CD4-positive, CD25-positive, alpha-beta regulatory T cell (primary cell): ENCODE measurements at regions not wholly inside any gene's neighbourhood (a gene's known extent, or its start where the extent isn't known, plus 50 kb on each side); places are given as distances from the start of the nearest gene placed in this dataset.
"Not testable (repeated sequence)": the region's sequence is repeated elsewhere in the genome, so short reads cannot be mapped to it uniquely, and the experiment has no call there.

ENCODE experiments used
- ATAC-seq, 2 donors: fragments of 150-1000 bp; cut with Tn5 transposase; one replicate each; pipeline ENCODE4 v1.10.0; 2021; ENCODE audit warnings: low read depth in 2 of 2, moderate number of reproducible peaks in 2 of 2, moderate library complexity in 1 of 2
- DNase-seq, 3 donors: peaks; one replicate each; pipeline versions ENCODE4 v3.0.0 to v3.0.0-alpha.2; 2012 to 2022; ENCODE audit warnings: mixed read lengths in 1 of 3
- H3K27ac ChIP-seq: one replicate; pipeline ENCODE4 v1.7.0; 2013; ENCODE audit warnings: mild to moderate bottlenecking, low read length; ENCODE audit not compliant: insufficient read depth, poor library complexity, severe bottlenecking
- H3K27me3 ChIP-seq: one replicate; pipeline ENCODE4 v1.7.0; 2013; ENCODE audit warnings: low read length; ENCODE audit not compliant: control insufficient read depth, insufficient read depth
- H3K36me3 ChIP-seq: one replicate; pipeline ENCODE4 v1.7.0; 2013; ENCODE audit warnings: mild to moderate bottlenecking, low read length, moderate library complexity; ENCODE audit not compliant: control insufficient read depth, insufficient read depth
- H3K4me1 ChIP-seq: 2 replicates; pipeline ENCODE4 v1.7.0; 2013; ENCODE audit warnings: mild to moderate bottlenecking, low read length; ENCODE audit not compliant: insufficient read depth, control insufficient read depth, poor library complexity, severe bottlenecking
- H3K4me3 ChIP-seq: one replicate; pipeline ENCODE4 v1.7.0; 2013; ENCODE audit warnings: low read depth, mild to moderate bottlenecking, low read length, moderate library complexity
- H3K9me3 ChIP-seq, 2 experiments: 1 replicate in 1 of 2; 2 replicates in 1 of 2; pipeline ENCODE4 v1.7.0; 2013; ENCODE audit warnings: low read length in 2 of 2, mild to moderate bottlenecking in 1 of 2, moderate library complexity in 1 of 2; ENCODE audit not compliant: control insufficient read depth in 2 of 2
- H3K27ac Mint-ChIP-seq, 3 donors: one replicate each; pipeline ENCODE4 v1.8.0; 2020 to 2022; ENCODE audit warnings: mild to moderate bottlenecking in 3 of 3, mixed read lengths in 3 of 3, moderate library complexity in 2 of 3
- H3K27me3 Mint-ChIP-seq: one replicate; pipeline ENCODE4 v1.8.0; 2022; ENCODE audit warnings: mild to moderate bottlenecking, mixed read lengths
- H3K36me3 Mint-ChIP-seq: one replicate; pipeline ENCODE4 v1.8.0; 2020; ENCODE audit warnings: mixed read lengths
- H3K4me1 Mint-ChIP-seq, 4 donors: one replicate each; pipeline ENCODE4 v1.8.0; 2020 to 2022; ENCODE audit warnings: mixed read lengths in 4 of 4, mild to moderate bottlenecking in 1 of 4
- H3K4me3 Mint-ChIP-seq, 4 donors: one replicate each; pipeline ENCODE4 v1.8.0; 2020 to 2022; ENCODE audit warnings: mild to moderate bottlenecking in 4 of 4, mixed read lengths in 4 of 4, moderate library complexity in 3 of 4
- H3K9me3 Mint-ChIP-seq, 7 donors: one replicate each; pipeline ENCODE4 v1.8.0; 2020 to 2022; ENCODE audit warnings: mixed read lengths in 7 of 7, mild to moderate bottlenecking in 3 of 7, moderate library complexity in 2 of 7

- DNase-seq (no peak), ATAC-seq (no peak)
- Histone ChIP-seq H3K4me1 (no peaks in the 10 kb centered on the region), H3K9me3 (no peaks in the 10 kb centered on the region), H3K36me3 (no peaks in the 10 kb centered on the region), H3K27me3 (no peaks in the 10 kb centered on the region), H3K27ac (no peak overlapping the region), H3K4me3 (no peak overlapping the region)
- Mint-ChIP-seq H3K9me3 (peaks cover 0 to 4% (median 0%) of the 10 kb centered on the region in 7 donors), H3K4me1 (no peaks in the 10 kb centered on the region), H3K36me3 (no peaks in the 10 kb centered on the region), H3K27me3 (no peaks in the 10 kb centered on the region), H3K27ac (no peak overlapping the region), H3K4me3 (no peak overlapping the region)
Observed at GRCh38 chr4:42310358-42310757, 86.9 kb upstream of the SHISA3 start.

- Mint-ChIP-seq H3K4me3 (no peak overlapping the region), H3K36me3 (no peaks in the 10 kb centered on the region), H3K27me3 (no peaks in the 10 kb centered on the region), H3K4me1 (no peaks in the 10 kb centered on the region), H3K9me3 (peaks cover 0 to 4% (median 0%) of the 10 kb centered on the region in 7 donors), H3K27ac (no peak overlapping the region)
- no peaks in the 10 kb centered on the region for H3K36me3 ChIP-seq
- no peaks in the 10 kb centered on the region for H3K4me1 ChIP-seq
- H3K4me3 ChIP-seq, result no peak overlapping the region
- H3K27me3 ChIP-seq, result no peaks in the 10 kb centered on the region
- no peak overlapping the region for H3K27ac ChIP-seq
- H3K9me3 ChIP-seq, result no peaks in the 10 kb centered on the region
- no peak for ATAC-seq
- DNase-seq, result no peak
Observed at GRCh38 chr4:42310806-42311205, 86.5 kb upstream of the SHISA3 start.

GRCh38 chr4:42311591-42311990, 85.7 kb upstream of the SHISA3 start:
- Mint-ChIP-seq H3K9me3 (peaks cover 0 to 4% (median 0%) of the 10 kb centered on the region in 7 donors), H3K27me3 (peaks cover 6% of the 10 kb centered on the region), H3K4me1 (no peaks in the 10 kb centered on the region), H3K36me3 (no peaks in the 10 kb centered on the region), H3K27ac (no peak overlapping the region), H3K4me3 (no peak overlapping the region)
- Histone ChIP-seq H3K27ac (no peak overlapping the region), H3K36me3 (no peaks in the 10 kb centered on the region), H3K9me3 (no peaks in the 10 kb centered on the region), H3K4me1 (no peaks in the 10 kb centered on the region), H3K4me3 (no peak overlapping the region), H3K27me3 (no peaks in the 10 kb centered on the region)
- DNase-seq (no peak), ATAC-seq (no peak)

GRCh38 chr4:42313420-42313819, 83.9 kb upstream of the SHISA3 start:
- H3K9me3 Mint-ChIP-seq, DNase-seq, H3K4me3 Mint-ChIP-seq, H3K27ac Mint-ChIP-seq, ATAC-seq, H3K4me1 ChIP-seq, H3K4me1 Mint-ChIP-seq, H3K27ac ChIP-seq, H3K36me3 Mint-ChIP-seq, H3K27me3 ChIP-seq, H3K36me3 ChIP-seq, H3K27me3 Mint-ChIP-seq, H3K9me3 ChIP-seq, H3K4me3 ChIP-seq: not testable (repeated sequence)

- DNase-seq (no peak), ATAC-seq (no peak)
- no peak overlapping the region for H3K4me3 Mint-ChIP-seq
- no peaks in the 10 kb centered on the region for H3K9me3 ChIP-seq
- no peaks in the 10 kb centered on the region for H3K4me1 Mint-ChIP-seq
- peaks cover 6% of the 10 kb centered on the region for H3K27me3 Mint-ChIP-seq
- no peak overlapping the region for H3K4me3 ChIP-seq
- no peaks in the 10 kb centered on the region for H3K27me3 ChIP-seq
- H3K4me1 ChIP-seq, result no peaks in the 10 kb centered on the region
- no peak overlapping the region for H3K27ac ChIP-seq
- H3K9me3 Mint-ChIP-seq, result peaks cover 0 to 5% (median 0%) of the 10 kb centered on the region in 7 donors
- H3K36me3 Mint-ChIP-seq, result no peaks in the 10 kb centered on the region
- H3K27ac Mint-ChIP-seq, result no peak overlapping the region
- H3K36me3 ChIP-seq, result no peaks in the 10 kb centered on the region
Observed at GRCh38 chr4:42313872-42314271, 83.4 kb upstream of the SHISA3 start.

GRCh38 chr4:42315231-42315630, 82.1 kb upstream of the SHISA3 start:
- ATAC-seq (no peak), DNase-seq (no peak)
- Mint-ChIP-seq H3K4me1 (no peaks in the 10 kb centered on the region), H3K4me3 (no peak overlapping the region), H3K9me3 (peaks cover 0 to 5% (median 0%) of the 10 kb centered on the region in 7 donors), H3K27ac (no peak overlapping the region), H3K36me3 (no peaks in the 10 kb centered on the region), H3K27me3 (peaks cover 10% of the 10 kb centered on the region)
- Histone ChIP-seq H3K27ac (no peak overlapping the region), H3K36me3 (no peaks in the 10 kb centered on the region), H3K27me3 (no peaks in the 10 kb centered on the region), H3K4me3 (no peak overlapping the region), H3K9me3 (no peaks in the 10 kb centered on the region), H3K4me1 (no peaks in the 10 kb centered on the region)

- no peaks in the 10 kb centered on the region for H3K36me3 ChIP-seq
- no peak overlapping the region for H3K4me3 ChIP-seq
- no peaks in the 10 kb centered on the region for H3K4me1 Mint-ChIP-seq
- H3K27ac ChIP-seq, result no peak overlapping the region
- H3K9me3 ChIP-seq, result no peaks in the 10 kb centered on the region
- no peaks in the 10 kb centered on the region for H3K4me1 ChIP-seq
- peaks cover 2% of the 10 kb centered on the region for H3K27me3 ChIP-seq
- ATAC-seq, result no peak
- peaks cover 10% of the 10 kb centered on the region for H3K27me3 Mint-ChIP-seq
- DNase-seq, result no peak
- no peaks in the 10 kb centered on the region for H3K36me3 Mint-ChIP-seq
- H3K9me3 Mint-ChIP-seq, result peaks cover 0 to 4% (median 0%) of the 10 kb centered on the region in 7 donors
- no peak overlapping the region for H3K27ac Mint-ChIP-seq
- no peak overlapping the region for H3K4me3 Mint-ChIP-seq
Observed at GRCh38 chr4:42320822-42321388, 76.4 kb upstream of the SHISA3 start.

GRCh38 chr4:42326040-42326439, 71.2 kb upstream of the SHISA3 start:
- no peak for ATAC-seq
- Histone ChIP-seq H3K4me3 (no peak overlapping the region), H3K36me3 (no peaks in the 10 kb centered on the region), H3K27ac (no peak overlapping the region), H3K4me1 (no peaks in the 10 kb centered on the region), H3K27me3 (peaks cover 2% of the 10 kb centered on the region), H3K9me3 (no peaks in the 10 kb centered on the region)
- Mint-ChIP-seq H3K27ac (no peak overlapping the region), H3K4me1 (no peaks in the 10 kb centered on the region), H3K4me3 (no peak overlapping the region), H3K9me3 (no peaks in the 10 kb centered on the region), H3K27me3 (no peaks in the 10 kb centered on the region), H3K36me3 (no peaks in the 10 kb centered on the region)
- DNase-seq, result no peak
